HEK293 (cell line): ENCODE measurements at regions not wholly inside any gene's neighbourhood (a gene's known extent, or its start where the extent isn't known, plus 50 kb on each side); places are given as distances from the start of the nearest gene placed in this dataset.

ENCODE experiments used
- CTCF ChIA-PET: fragments of 350-600 bp; formaldehyde crosslinking; extraction: SDS; loops from one replicate; lab custom pipeline; 2021; ENCODE audit warnings: antibody characterized with exemption; lab: Yijun Ruan, JAX
- POLR2A ChIA-PET: fragments of 300-600 bp; formaldehyde crosslinking; extraction: SDS; loops from one replicate; lab custom pipeline; 2020; ENCODE audit warnings: antibody characterized with exemption, inconsistent platforms; lab: Yijun Ruan, JAX
- H3K27ac ChIP-seq: fragments of 200-500 bp; sonication (Bioruptor generic); 2 replicates; pipeline ENCODE4 v1.5.1; 2014; ENCODE audit warnings: low read depth, low read length, control low read depth, inconsistent platforms; ENCODE audit errors: extremely low read depth
- H3K36me3 ChIP-seq, 2 experiments: fragments of 200-500 bp in 1 of 2; sonication (Bioruptor generic) in 1 of 2; 1 replicate in 1 of 2; 2 replicates in 1 of 2; pipeline ENCODE4 v1.5.1; 2014 to 2017; ENCODE audit warnings: inconsistent platforms in 2 of 2, low read length in 2 of 2; ENCODE audit not compliant: control insufficient read depth in 2 of 2, insufficient read depth in 1 of 2
- H3K4me1 ChIP-seq: fragments of 200-500 bp; sonication (Bioruptor generic); 2 replicates; pipeline ENCODE4 v1.5.1; 2014; ENCODE audit warnings: mild to moderate bottlenecking, low read length, inconsistent platforms; ENCODE audit not compliant: control insufficient read depth, insufficient read depth
- H3K4me3 ChIP-seq: 2 replicates; pipeline ENCODE4 v1.5.1; 2011; ENCODE audit warnings: low read depth, mild to moderate bottlenecking, control low read depth, low read length, moderate library complexity
- H3K9me3 ChIP-seq: fragments of 200-500 bp; sonication (Bioruptor generic); 2 replicates; pipeline ENCODE4 v1.5.1; 2014; ENCODE audit warnings: low read depth, low read length, inconsistent platforms; ENCODE audit not compliant: control insufficient read depth, insufficient read depth
- FEZF1 ChIP-seq: fragments of 450-650 bp; formaldehyde crosslinking; IDR thresholded peaks from 2 replicates; pipeline ENCODE4 v1.5.1; 2016; ENCODE audit warnings: missing biosample characterization, missing genetic modification characterization
- KLF16 ChIP-seq: fragments of 450-650 bp; formaldehyde crosslinking; IDR thresholded peaks from 2 replicates; pipeline ENCODE4 v1.5.1; 2017; ENCODE audit warnings: missing biosample characterization, missing genetic modification characterization
- MZF1 ChIP-seq: fragments of 450-650 bp; formaldehyde crosslinking; IDR thresholded peaks from 2 replicates; pipeline ENCODE4 v1.5.1; 2017; ENCODE audit warnings: missing biosample characterization, missing genetic modification characterization, borderline replicate concordance
- PRDM6 ChIP-seq: fragments of 450-650 bp; formaldehyde crosslinking; IDR thresholded peaks from 2 replicates; pipeline ENCODE4 v1.5.1; 2017; ENCODE audit warnings: missing biosample characterization, missing genetic modification characterization
- SCRT1 ChIP-seq: fragments of 450-650 bp; formaldehyde crosslinking; IDR thresholded peaks from 2 replicates; pipeline ENCODE4 v1.5.1; 2016; ENCODE audit warnings: missing biosample characterization, missing genetic modification characterization, borderline replicate concordance
- WT1 ChIP-seq: fragments of 450-650 bp; formaldehyde crosslinking; IDR thresholded peaks from 2 replicates; pipeline ENCODE4 v1.5.1; 2016; ENCODE audit warnings: missing biosample characterization, missing genetic modification characterization
- ZNF114 ChIP-seq: fragments of 450-650 bp; formaldehyde crosslinking; IDR thresholded peaks from 2 replicates; pipeline ENCODE4 v1.5.0; 2017; ENCODE audit warnings: missing biosample characterization, missing genetic modification characterization
- ZNF133 ChIP-seq: fragments of 450-650 bp; formaldehyde crosslinking; IDR thresholded peaks from 2 replicates; pipeline ENCODE4 v1.5.1; 2016; ENCODE audit warnings: missing biosample characterization, missing genetic modification characterization
- ZNF169 ChIP-seq: fragments of 450-650 bp; formaldehyde crosslinking; IDR thresholded peaks from 2 replicates; pipeline ENCODE4 v1.5.1; 2016; ENCODE audit warnings: missing biosample characterization, missing genetic modification characterization
- ZNF292 ChIP-seq: fragments of 450-650 bp; formaldehyde crosslinking; IDR thresholded peaks from 2 replicates; pipeline ENCODE4 v1.5.1; 2016; ENCODE audit warnings: low read depth, missing biosample characterization, missing genetic modification characterization, borderline replicate concordance
- ZNF302 ChIP-seq: fragments of 450-650 bp; formaldehyde crosslinking; IDR thresholded peaks from 2 replicates; pipeline ENCODE4 v1.5.1; 2016; ENCODE audit warnings: missing biosample characterization, missing genetic modification characterization, low read depth
- ZNF335 ChIP-seq: fragments of 450-650 bp; formaldehyde crosslinking; conservative IDR thresholded peaks from 2 replicates; pipeline ENCODE4 v1.5.1; 2016; ENCODE audit warnings: missing biosample characterization, missing genetic modification characterization
- ZNF521 ChIP-seq: fragments of 450-650 bp; formaldehyde crosslinking; IDR thresholded peaks from 2 replicates; pipeline ENCODE4 v1.5.1; 2017; ENCODE audit warnings: missing biosample characterization, mild to moderate bottlenecking, missing genetic modification characterization
- ZNF555 ChIP-seq: fragments of 450-650 bp; formaldehyde crosslinking; conservative IDR thresholded peaks from 2 replicates; pipeline ENCODE4 v1.5.1; 2017; ENCODE audit warnings: missing biosample characterization, mild to moderate bottlenecking, missing genetic modification characterization, inconsistent platforms
- ZNF600 ChIP-seq: fragments of 450-650 bp; formaldehyde crosslinking; IDR thresholded peaks from 2 replicates; pipeline ENCODE4 v1.5.1; 2016; ENCODE audit warnings: missing biosample characterization, missing genetic modification characterization
- ZNF843 ChIP-seq: fragments of 450-650 bp; formaldehyde crosslinking; IDR thresholded peaks from 2 replicates; pipeline ENCODE4 v1.5.1; 2016; ENCODE audit warnings: missing biosample characterization, missing genetic modification characterization
- ZSCAN16 ChIP-seq: fragments of 450-650 bp; formaldehyde crosslinking; IDR thresholded peaks from 2 replicates; pipeline ENCODE4 v1.5.1; 2016; ENCODE audit warnings: missing biosample characterization, missing genetic modification characterization
- TF ChIP-seq, protein P1 (sequence below): fragments of 450-650 bp; formaldehyde crosslinking; IDR thresholded peaks from 2 replicates; pipeline ENCODE4 v1.5.1; 2016; ENCODE audit warnings: missing biosample characterization, missing genetic modification characterization, low read depth
- TF ChIP-seq, protein P2 (sequence below): fragments of 450-650 bp; formaldehyde crosslinking; IDR thresholded peaks from 2 replicates; pipeline ENCODE4 v1.5.1; 2016; ENCODE audit warnings: missing biosample characterization, missing genetic modification characterization

DNA sequence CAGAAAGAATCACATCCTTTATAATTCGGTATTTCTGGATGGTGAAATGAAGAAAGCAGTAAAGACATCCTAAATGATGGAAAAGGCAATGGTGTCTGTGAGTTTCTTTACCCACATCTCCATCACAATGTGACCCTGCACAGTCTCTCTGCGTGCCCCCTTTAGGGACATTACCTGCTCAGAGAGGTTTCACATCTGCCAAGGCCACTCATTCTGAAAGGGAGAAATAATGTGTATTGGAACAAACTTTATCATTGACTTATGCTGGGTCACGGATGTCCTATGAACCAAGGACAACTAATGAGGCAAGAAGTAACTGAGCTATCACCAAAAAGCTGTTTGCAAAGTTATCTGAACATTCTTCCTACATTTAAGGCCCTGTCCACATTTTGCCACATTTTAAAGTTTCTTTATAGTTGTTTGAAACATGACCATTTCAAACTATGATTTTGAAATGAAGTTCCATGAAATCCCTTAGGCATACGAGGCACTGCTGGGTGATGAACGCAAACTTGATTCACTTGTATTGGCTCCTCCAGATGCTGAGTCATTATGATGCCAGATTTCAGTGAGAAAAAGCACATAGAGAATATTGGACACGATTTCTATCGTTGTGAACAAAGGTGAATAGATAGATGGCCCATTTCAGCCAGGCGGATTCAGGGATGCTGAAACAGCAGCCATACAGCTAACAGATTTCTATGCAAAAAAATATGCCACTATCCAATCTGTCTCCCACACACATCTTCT, 63.5 kb upstream of the HMGB1 start (continued):
- TF ChIP-seq ZNF555 (no peak), ZNF600 (tag by site-specific recombination) (no peak), PRDM6 (tag by site-specific recombination) (no peak)

- no peak overlapping the region for H3K27ac ChIP-seq
- H3K4me1 ChIP-seq = no peaks in the 10 kb centered on the region
- H3K4me3 ChIP-seq = no peak overlapping the region
- H3K9me3 ChIP-seq = no peaks in the 10 kb centered on the region
- no peaks in the 10 kb centered on the region for H3K36me3 ChIP-seq
- TF ChIP-seq, protein P1, sequence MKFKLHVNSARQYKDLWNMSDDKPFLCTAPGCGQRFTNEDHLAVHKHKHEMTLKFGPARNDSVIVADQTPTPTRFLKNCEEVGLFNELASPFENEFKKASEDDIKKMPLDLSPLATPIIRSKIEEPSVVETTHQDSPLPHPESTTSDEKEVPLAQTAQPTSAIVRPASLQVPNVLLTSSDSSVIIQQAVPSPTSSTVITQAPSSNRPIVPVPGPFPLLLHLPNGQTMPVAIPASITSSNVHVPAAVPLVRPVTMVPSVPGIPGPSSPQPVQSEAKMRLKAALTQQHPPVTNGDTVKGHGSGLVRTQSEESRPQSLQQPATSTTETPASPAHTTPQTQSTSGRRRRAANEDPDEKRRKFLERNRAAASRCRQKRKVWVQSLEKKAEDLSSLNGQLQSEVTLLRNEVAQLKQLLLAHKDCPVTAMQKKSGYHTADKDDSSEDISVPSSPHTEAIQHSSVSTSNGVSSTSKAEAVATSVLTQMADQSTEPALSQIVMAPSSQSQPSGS (tag by site-specific recombination) = no peak
- TF ChIP-seq PRDM6 (tag by site-specific recombination) = no peak
- no peak for TF ChIP-seq ZNF133 (tag by site-specific recombination)
- TF ChIP-seq ZNF292 (tag by site-specific recombination) = no peak
- TF ChIP-seq ZNF335 (tag by site-specific recombination) = no peak
- TF ChIP-seq ZNF843 = no peak
- no peak for TF ChIP-seq ZSCAN16 (tag by site-specific recombination)
- TF ChIP-seq ZNF114 (tag by site-specific recombination) = no peak
- TF ChIP-seq FEZF1 (tag by site-specific recombination) = no peak
- no peak for TF ChIP-seq ZNF600 (tag by site-specific recombination)
- no peak for TF ChIP-seq SCRT1
- TF ChIP-seq ZNF169 (tag by site-specific recombination) = no peak
- TF ChIP-seq ZNF521 (tag by site-specific recombination) = no peak
- no peak for TF ChIP-seq WT1 (tag by site-specific recombination)
- TF ChIP-seq MZF1 (tag by site-specific recombination) = no peak
- no peak for TF ChIP-seq ZNF302 (tag by site-specific recombination)
- TF ChIP-seq, protein P2, sequence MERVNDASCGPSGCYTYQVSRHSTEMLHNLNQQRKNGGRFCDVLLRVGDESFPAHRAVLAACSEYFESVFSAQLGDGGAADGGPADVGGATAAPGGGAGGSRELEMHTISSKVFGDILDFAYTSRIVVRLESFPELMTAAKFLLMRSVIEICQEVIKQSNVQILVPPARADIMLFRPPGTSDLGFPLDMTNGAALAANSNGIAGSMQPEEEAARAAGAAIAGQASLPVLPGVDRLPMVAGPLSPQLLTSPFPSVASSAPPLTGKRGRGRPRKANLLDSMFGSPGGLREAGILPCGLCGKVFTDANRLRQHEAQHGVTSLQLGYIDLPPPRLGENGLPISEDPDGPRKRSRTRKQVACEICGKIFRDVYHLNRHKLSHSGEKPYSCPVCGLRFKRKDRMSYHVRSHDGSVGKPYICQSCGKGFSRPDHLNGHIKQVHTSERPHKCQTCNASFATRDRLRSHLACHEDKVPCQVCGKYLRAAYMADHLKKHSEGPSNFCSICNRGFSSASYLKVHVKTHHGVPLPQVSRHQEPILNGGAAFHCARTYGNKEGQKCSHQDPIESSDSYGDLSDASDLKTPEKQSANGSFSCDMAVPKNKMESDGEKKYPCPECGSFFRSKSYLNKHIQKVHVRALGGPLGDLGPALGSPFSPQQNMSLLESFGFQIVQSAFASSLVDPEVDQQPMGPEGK (tag by site-specific recombination) = no peak
- no peak for TF ChIP-seq KLF16
- ChIA-PET POLR2A (no interaction called here), CTCF (no interaction called here)
Measured at GRCh38 chr13:30535046-30535445, 69.3 kb upstream of the HMGB1 start.
